OCI-LY1 (cell line): ENCODE measurements at regions not wholly inside any gene's neighbourhood (a gene's known extent, or its start where the extent isn't known, plus 50 kb on each side); places are given as distances from the start of the nearest gene placed in this dataset.

Source experiments
- EZH2 ChIP-seq: fragments of 200-600 bp; sonication (generic), shearing (Covaris generic); IDR thresholded peaks from 2 replicates; pipeline ENCODE4 v1.8.0; 2017; ENCODE audit warnings: borderline replicate concordance, mixed run types, mild to moderate bottlenecking, antibody characterized with exemption, low read length, moderate library complexity, mixed read lengths
- TF ChIP-seq, protein P1 (sequence below): fragments of 200-600 bp; sonication (generic), shearing (Covaris generic); IDR thresholded peaks from 2 replicates; pipeline ENCODE4 v1.5.1; 2017; ENCODE audit warnings: mild to moderate bottlenecking, antibody characterized with exemption, low read length, moderate library complexity, mixed read lengths

DNA sequence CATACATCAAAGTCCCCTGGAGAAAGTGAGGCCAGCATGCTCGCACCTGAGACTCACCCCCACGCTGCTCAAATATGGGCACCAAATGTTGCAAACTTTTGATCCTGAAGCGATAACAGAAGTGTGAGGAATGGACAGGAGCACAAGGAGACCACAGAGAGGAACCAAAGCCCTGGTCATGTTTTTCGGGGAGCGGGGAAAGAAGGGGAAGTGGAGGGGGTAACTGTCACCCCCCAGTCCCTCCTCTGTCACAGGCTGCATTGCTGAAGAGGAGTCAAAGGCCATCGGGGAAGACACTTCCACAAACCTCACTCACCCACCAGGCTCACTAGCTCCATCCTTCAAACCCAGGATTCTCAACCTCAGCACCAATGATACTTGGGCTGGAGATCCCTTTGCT, 182.4 kb downstream of the UACA start:
- TF ChIP-seq, protein P1, sequence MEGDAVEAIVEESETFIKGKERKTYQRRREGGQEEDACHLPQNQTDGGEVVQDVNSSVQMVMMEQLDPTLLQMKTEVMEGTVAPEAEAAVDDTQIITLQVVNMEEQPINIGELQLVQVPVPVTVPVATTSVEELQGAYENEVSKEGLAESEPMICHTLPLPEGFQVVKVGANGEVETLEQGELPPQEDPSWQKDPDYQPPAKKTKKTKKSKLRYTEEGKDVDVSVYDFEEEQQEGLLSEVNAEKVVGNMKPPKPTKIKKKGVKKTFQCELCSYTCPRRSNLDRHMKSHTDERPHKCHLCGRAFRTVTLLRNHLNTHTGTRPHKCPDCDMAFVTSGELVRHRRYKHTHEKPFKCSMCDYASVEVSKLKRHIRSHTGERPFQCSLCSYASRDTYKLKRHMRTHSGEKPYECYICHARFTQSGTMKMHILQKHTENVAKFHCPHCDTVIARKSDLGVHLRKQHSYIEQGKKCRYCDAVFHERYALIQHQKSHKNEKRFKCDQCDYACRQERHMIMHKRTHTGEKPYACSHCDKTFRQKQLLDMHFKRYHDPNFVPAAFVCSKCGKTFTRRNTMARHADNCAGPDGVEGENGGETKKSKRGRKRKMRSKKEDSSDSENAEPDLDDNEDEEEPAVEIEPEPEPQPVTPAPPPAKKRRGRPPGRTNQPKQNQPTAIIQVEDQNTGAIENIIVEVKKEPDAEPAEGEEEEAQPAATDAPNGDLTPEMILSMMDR: no peak
- TF ChIP-seq EZH2: no peak
